HTR-8/SVneo (cell line): ENCODE measurements at regions not wholly inside any gene's neighbourhood (a gene's known extent, or its start where the extent isn't known, plus 50 kb on each side); places are given as distances from the start of the nearest gene placed in this dataset.

Source experiments
- DNase-seq: peaks from one replicate; pipeline ENCODE4 v3.0.0; 2011; ENCODE audit warnings: low spot score, mixed read lengths; ENCODE audit not compliant: insufficient read length
- FAIRE-seq: peaks from 2 replicates; lab custom pipeline; 2011; peaks lifted over from hg19 to GRCh38; lab: Jason Lieb, UNC

- FAIRE-seq, result no peak
- DNase-seq, result no peak
Measured at GRCh38 chr5:5370059-5370774, 52.3 kb upstream of the ICE1 start.

GRCh38 chr5:5371005-5371404, 51.5 kb upstream of the ICE1 start:
- no peak for DNase-seq
- peak; percentile 23 for FAIRE-seq

GRCh38 chr5:5371957-5372356, 50.5 kb upstream of the ICE1 start:
- DNase-seq (no peak), FAIRE-seq (no peak)

- FAIRE-seq (no peak), DNase-seq (no peak)
Measured at GRCh38 chr5:5372511-5372910, 50.0 kb upstream of the ICE1 start.
